Liver (tissue), 8 donors: ENCODE measurements at regions not wholly inside any gene's neighbourhood (a gene's known extent, or its start where the extent isn't known, plus 50 kb on each side); places are given as distances from the start of the nearest gene placed in this dataset.

Experiments
- DNase-seq: peaks from one replicate; pipeline ENCODE4 v3.0.0-alpha.2; 2017; ENCODE audit warnings: low spot score
- H3K27ac ChIP-seq, 2 donors: one replicate each; pipeline ENCODE4 v1.7.0; 2013; ENCODE audit warnings: inconsistent platforms in 2 of 2, low read length in 2 of 2, control low read depth in 1 of 2, low read depth in 1 of 2, mild to moderate bottlenecking in 1 of 2
- H3K27me3 ChIP-seq, 4 donors: one replicate each; pipeline versions ENCODE4 v1.6.1 to v1.7.0; 2013; ENCODE audit warnings: low read length in 3 of 4, inconsistent platforms in 1 of 4, mild to moderate bottlenecking in 1 of 4, moderate library complexity in 1 of 4; ENCODE audit not compliant: control insufficient read depth in 4 of 4, insufficient read depth in 4 of 4
- H3K36me3 ChIP-seq, 4 donors: one replicate each; pipeline versions ENCODE4 v1.6.1 to v1.7.0; 2013; ENCODE audit warnings: low read length in 3 of 4, mild to moderate bottlenecking in 3 of 4, low read depth in 1 of 4, moderate library complexity in 1 of 4; ENCODE audit not compliant: control insufficient read depth in 4 of 4, insufficient read depth in 3 of 4
- H3K4me1 ChIP-seq, 4 donors: one replicate each; pipeline versions ENCODE4 v1.6.1 to v1.7.0; 2013; ENCODE audit warnings: low read length in 3 of 4, mild to moderate bottlenecking in 3 of 4, moderate library complexity in 1 of 4; ENCODE audit not compliant: control insufficient read depth in 4 of 4, insufficient read depth in 4 of 4
- H3K4me3 ChIP-seq, 3 donors: one replicate each; pipeline versions ENCODE4 v1.6.1 to v1.7.0; 2013; ENCODE audit warnings: low read length in 3 of 3, control low read depth in 1 of 3, low read depth in 1 of 3, mild to moderate bottlenecking in 1 of 3
- H3K9ac ChIP-seq, 2 donors: one replicate each; pipeline ENCODE4 v1.7.0; 2013; ENCODE audit warnings: low read length in 2 of 2, mild to moderate bottlenecking in 2 of 2, moderate library complexity in 2 of 2, control low read depth in 1 of 2, low read depth in 1 of 2
- H3K9me3 ChIP-seq, 4 donors: one replicate each; pipeline versions ENCODE4 v1.6.1 to v1.7.0; 2013; ENCODE audit warnings: low read length in 3 of 4; ENCODE audit not compliant: control insufficient read depth in 4 of 4
- EGR1 ChIP-seq, 2 donors: IDR thresholded peaks; 2 replicates each; pipeline ENCODE4 v1.6.1; 2016 to 2018; ENCODE audit warnings: antibody characterized with exemption in 2 of 2, low read depth in 2 of 2
- FOXA1 ChIP-seq: IDR thresholded peaks from 2 replicates; pipeline ENCODE4 v1.6.1; 2016; ENCODE audit warnings: antibody characterized with exemption
- FOXA2 ChIP-seq: IDR thresholded peaks from 2 replicates; pipeline ENCODE4 v1.6.1; 2016; ENCODE audit warnings: antibody characterized with exemption
- GABPA ChIP-seq, 2 donors: IDR thresholded peaks in 1 of 2; conservative IDR thresholded peaks in 1 of 2; 2 replicates each; pipeline ENCODE4 v1.6.1; 2016; ENCODE audit warnings: antibody characterized with exemption in 2 of 2, mild to moderate bottlenecking in 1 of 2, moderate library complexity in 1 of 2
- HNF4A ChIP-seq, 2 donors: conservative IDR thresholded peaks; 2 replicates each; pipeline ENCODE4 v1.6.1; 2016; ENCODE audit warnings: antibody characterized with exemption in 2 of 2, mild to moderate bottlenecking in 2 of 2
- JUND ChIP-seq, 2 donors: IDR thresholded peaks; 2 replicates each; pipeline ENCODE4 v1.6.1; 2016; ENCODE audit warnings: antibody characterized with exemption in 2 of 2
- MAX ChIP-seq: IDR thresholded peaks from 2 replicates; pipeline ENCODE4 v1.6.1; 2016; ENCODE audit warnings: antibody characterized with exemption
- NR2F2 ChIP-seq: IDR thresholded peaks from 2 replicates; pipeline ENCODE4 v1.6.1; 2016; ENCODE audit warnings: antibody characterized with exemption
- RAD21 ChIP-seq, 2 donors: IDR thresholded peaks; 2 replicates each; pipeline ENCODE4 v1.6.1; 2016; ENCODE audit warnings: antibody characterized with exemption in 2 of 2, mild to moderate bottlenecking in 2 of 2
- REST ChIP-seq: IDR thresholded peaks from 2 replicates; pipeline ENCODE4 v1.6.1; 2016; ENCODE audit warnings: antibody characterized with exemption, mild to moderate bottlenecking
- RXRA ChIP-seq, 2 donors: IDR thresholded peaks; 2 replicates each; pipeline ENCODE4 v1.6.1; 2017 to 2018; ENCODE audit warnings: antibody characterized with exemption in 2 of 2, mild to moderate bottlenecking in 1 of 2
- SP1 ChIP-seq: IDR thresholded peaks from 2 replicates; pipeline ENCODE4 v1.6.1; 2018; ENCODE audit warnings: antibody characterized with exemption, mild to moderate bottlenecking
- TAF1 ChIP-seq: conservative IDR thresholded peaks from 2 replicates; pipeline ENCODE4 v1.6.1; 2016; ENCODE audit warnings: antibody characterized with exemption, mild to moderate bottlenecking
- YY1 ChIP-seq: IDR thresholded peaks from 2 replicates; pipeline ENCODE4 v1.6.1; 2016; ENCODE audit warnings: antibody characterized with exemption, mild to moderate bottlenecking
- ZBTB33 ChIP-seq: IDR thresholded peaks from 2 replicates; pipeline ENCODE4 v1.6.1; 2016; ENCODE audit warnings: antibody characterized with exemption
- WGBS: extraction: QIAGEN DNeasy Blood & Tissue Kit; methylation state at CpG from one replicate; pipeline ENCODE4 v1.1.7; 2013; 5-methylcytosine and 5-hydroxymethylcytosine counted together
- TF ChIP-seq, protein P1 (sequence below): fragments of 150-350 bp; IDR thresholded peaks from 2 replicates; pipeline ENCODE4 v1.5.1; 2017; ENCODE audit warnings: improper control_type of control experiment, low read depth, low read length; ENCODE audit not compliant: missing input control
- donor health status: healthy.
- donor health status: healthy.
- donor health status: healthy.
- donor health status: healthy.
- donor health status: healthy.

- Histone ChIP-seq H3K9ac (no peak overlapping the region), H3K27ac (no peak overlapping the region), H3K36me3 (no peaks in the 10 kb centered on the region), H3K9me3 (no peaks in the 10 kb centered on the region), H3K4me3 (no peak overlapping the region), H3K27me3 (no peaks in the 10 kb centered on the region), H3K4me1 (no peaks in the 10 kb centered on the region)
- 44% methylated on average over 3 of the region's 3 CpGs for WGBS
- DNase-seq: no peak
- TF ChIP-seq ZBTB33 (no peak), FOXA2 (no peak), JUND (IDR thresholded peaks at IDR 0.05) (no peak), REST (no peak), TAF1 (no peak), RAD21 (IDR thresholded peaks at IDR 0.05) (no peak), GABPA (IDR thresholded peaks at IDR 0.05 in 1 of 2, conservative IDR thresholded peaks at IDR 0.05 in 1 of 2) (no peak), FOXA1 (no peak), RXRA (IDR thresholded peaks at IDR 0.05) (no peak), HNF4A (conservative IDR thresholded peaks at IDR 0.05) (no peak), SP1 (no peak), MAX (no peak)
- TF ChIP-seq, protein P1, sequence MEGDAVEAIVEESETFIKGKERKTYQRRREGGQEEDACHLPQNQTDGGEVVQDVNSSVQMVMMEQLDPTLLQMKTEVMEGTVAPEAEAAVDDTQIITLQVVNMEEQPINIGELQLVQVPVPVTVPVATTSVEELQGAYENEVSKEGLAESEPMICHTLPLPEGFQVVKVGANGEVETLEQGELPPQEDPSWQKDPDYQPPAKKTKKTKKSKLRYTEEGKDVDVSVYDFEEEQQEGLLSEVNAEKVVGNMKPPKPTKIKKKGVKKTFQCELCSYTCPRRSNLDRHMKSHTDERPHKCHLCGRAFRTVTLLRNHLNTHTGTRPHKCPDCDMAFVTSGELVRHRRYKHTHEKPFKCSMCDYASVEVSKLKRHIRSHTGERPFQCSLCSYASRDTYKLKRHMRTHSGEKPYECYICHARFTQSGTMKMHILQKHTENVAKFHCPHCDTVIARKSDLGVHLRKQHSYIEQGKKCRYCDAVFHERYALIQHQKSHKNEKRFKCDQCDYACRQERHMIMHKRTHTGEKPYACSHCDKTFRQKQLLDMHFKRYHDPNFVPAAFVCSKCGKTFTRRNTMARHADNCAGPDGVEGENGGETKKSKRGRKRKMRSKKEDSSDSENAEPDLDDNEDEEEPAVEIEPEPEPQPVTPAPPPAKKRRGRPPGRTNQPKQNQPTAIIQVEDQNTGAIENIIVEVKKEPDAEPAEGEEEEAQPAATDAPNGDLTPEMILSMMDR: no peak
These were observed 344.8 kb upstream of the MAGEC2 start for GRCh38 chrX:142549923-142550322.

DNA sequence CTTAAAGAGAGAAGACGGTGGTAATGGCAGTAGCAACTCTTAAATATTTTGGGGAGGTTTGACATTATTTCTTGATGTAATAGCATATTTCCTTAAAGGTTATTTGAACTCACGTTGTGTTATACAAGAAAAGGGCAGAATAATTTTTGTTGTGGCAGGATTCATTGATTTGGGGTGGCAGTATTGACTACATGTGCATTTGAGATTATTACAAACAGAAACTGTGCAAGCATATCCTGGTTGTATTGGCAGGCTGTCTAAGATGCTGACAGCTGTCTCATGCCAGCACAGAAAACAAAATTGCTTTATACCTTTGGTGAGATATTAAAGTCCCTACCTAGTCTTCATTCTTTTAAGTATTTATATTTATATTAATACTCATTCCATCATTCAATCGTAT, 300.7 kb upstream of the MAGEC2 start:
- H3K9me3 ChIP-seq: no peaks in the 10 kb centered on the region
- no peak overlapping the region for H3K4me3 ChIP-seq
- WGBS: 80% methylated on average over 3 of the region's 3 CpGs
- no peaks in the 10 kb centered on the region for H3K4me1 ChIP-seq
- H3K9ac ChIP-seq: no peak overlapping the region
- DNase-seq: no peak
- H3K27ac ChIP-seq: no peak overlapping the region
- TF ChIP-seq RAD21 (IDR thresholded peaks at IDR 0.05) (no peak), YY1 (no peak), FOXA1 (no peak), TAF1 (no peak), ZBTB33 (no peak), EGR1 (IDR thresholded peaks at IDR 0.05; ENCODE audit: low read depth in 2 of 2) (no peak), NR2F2 (no peak), SP1 (no peak)
- TF ChIP-seq, protein P1: no peak
- no peaks in the 10 kb centered on the region for H3K36me3 ChIP-seq
- no peaks in the 10 kb centered on the region for H3K27me3 ChIP-seq
